Keratinocyte (primary cell): ENCODE measurements at regions not wholly inside any gene's neighbourhood (a gene's known extent, or its start where the extent isn't known, plus 50 kb on each side); places are given as distances from the start of the nearest gene placed in this dataset.

Source experiments
- DNase-seq: peaks from one replicate; pipeline ENCODE4 v3.0.0-alpha.2; 2011; ENCODE audit warnings: low read depth, missing footprints, low spot score
- FAIRE-seq: peaks from 2 replicates; lab custom pipeline; 2011; peaks lifted over from hg19 to GRCh38; lab: Jason Lieb, UNC
- H2AFZ ChIP-seq: 2 replicates; pipeline ENCODE4 v1.6.0; 2012; ENCODE audit warnings: low read length, control low read depth, inconsistent platforms; ENCODE audit not compliant: control insufficient read depth
- H3K27ac ChIP-seq: 2 replicates; pipeline ENCODE4 v1.5.1; 2011; ENCODE audit warnings: low read length; ENCODE audit not compliant: control insufficient read depth, insufficient read depth
- H3K27me3 ChIP-seq: 3 replicates; pipeline ENCODE4 v1.6.0; 2011; ENCODE audit warnings: low read length; ENCODE audit not compliant: control insufficient read depth, insufficient read depth; ENCODE audit errors: extremely low read depth
- H3K36me3 ChIP-seq, 2 experiments: 2 replicates in 1 of 2; 3 replicates in 1 of 2; pipeline ENCODE4 v1.5.1; 2011; ENCODE audit warnings: low read length in 2 of 2, mild to moderate bottlenecking in 1 of 2; ENCODE audit not compliant: control insufficient read depth in 2 of 2, insufficient read depth in 2 of 2; ENCODE audit errors: extremely low read depth in 1 of 2
- H3K4me1 ChIP-seq: 3 replicates; pipeline ENCODE4 v1.5.1; 2011; ENCODE audit warnings: low read length; ENCODE audit not compliant: control insufficient read depth, insufficient read depth; ENCODE audit errors: extremely low read depth
- H3K4me2 ChIP-seq: 3 replicates; pipeline ENCODE4 v1.6.0; 2011; ENCODE audit warnings: low read depth, low read length; ENCODE audit not compliant: control insufficient read depth, insufficient read depth; ENCODE audit errors: extremely low read depth
- H3K4me3 ChIP-seq, 3 experiments: fragments of 200-600 bp in 1 of 3; sonication (generic) in 1 of 3; 2 replicates in 2 of 3; 3 replicates in 1 of 3; pipeline ENCODE4 v1.5.1; 2011 to 2016; ENCODE audit warnings: low read length in 3 of 3, mild to moderate bottlenecking in 3 of 3, control low read depth in 2 of 3, inconsistent platforms in 1 of 3, low read depth in 1 of 3, mixed read lengths in 1 of 3, mixed run types in 1 of 3, moderate library complexity in 1 of 3; ENCODE audit not compliant: control insufficient read depth in 2 of 3, insufficient read depth in 2 of 3; ENCODE audit errors: extremely low read depth in 1 of 3
- H3K79me2 ChIP-seq: 2 replicates; pipeline ENCODE4 v1.6.0; 2012; ENCODE audit warnings: low read length; ENCODE audit not compliant: control insufficient read depth, insufficient read depth
- H3K9ac ChIP-seq: 3 replicates; pipeline ENCODE4 v1.6.0; 2011; ENCODE audit warnings: low read length; ENCODE audit not compliant: control insufficient read depth, insufficient read depth; ENCODE audit errors: extremely low read depth
- H3K9me1 ChIP-seq: 3 replicates; pipeline ENCODE4 v1.6.0; 2011; ENCODE audit warnings: low read length; ENCODE audit not compliant: control insufficient read depth, insufficient read depth; ENCODE audit errors: extremely low read depth
- H3K9me3 ChIP-seq: 2 replicates; pipeline ENCODE4 v1.5.1; 2012; ENCODE audit warnings: low read depth, low read length; ENCODE audit not compliant: control insufficient read depth
- H4K20me1 ChIP-seq: 3 replicates; pipeline ENCODE4 v1.6.0; 2011; ENCODE audit warnings: low read length; ENCODE audit not compliant: control insufficient read depth, insufficient read depth; ENCODE audit errors: extremely low read depth
- CTCF ChIP-seq, 3 experiments: IDR thresholded peaks in 1 of 3; conservative IDR thresholded peaks in 1 of 3; optimal IDR thresholded peaks in 1 of 3; 2 replicates in 2 of 3; 3 replicates in 1 of 3; pipeline versions ENCODE3 to v1.5.1; 2011; ENCODE audit warnings: low read length in 3 of 3, mild to moderate bottlenecking in 3 of 3, moderate library complexity in 2 of 3, control low read depth in 1 of 3, inconsistent platforms in 1 of 3; ENCODE audit not compliant: insufficient read depth in 2 of 3; ENCODE audit errors: extremely low read depth in 1 of 3
- EZH2 ChIP-seq: IDR thresholded peaks from one replicate; pipeline ENCODE4 v1.6.1; 2012; ENCODE audit warnings: inconsistent platforms, mild to moderate bottlenecking, low read length, moderate library complexity
- dilution Hi-C: fragments of 300-500 bp; cut with MboI; formaldehyde crosslinking; loops from one replicate; pipeline ENCODE4 v1.7.0; 2020; ENCODE audit warnings: low sequenced_read_pairs; ENCODE audit not compliant: extremely low pct_ligation_motif_present

GRCh38 chr21:35783721-35784120 lies 276.6 kb downstream of the SETD4 start:
- DNase-seq (no peak), FAIRE-seq (no peak)
- Histone ChIP-seq H3K27ac (no peak overlapping the region), H4K20me1 (no peaks in the 10 kb centered on the region), H3K9me1 (no peaks in the 10 kb centered on the region), H3K9ac (no peak overlapping the region), H3K4me1 (no peaks in the 10 kb centered on the region), H3K4me3 (no peak overlapping the region), H3K27me3 (peaks cover 6% of the 10 kb centered on the region), H3K79me2 (no peaks in the 10 kb centered on the region), H3K9me3 (no peaks in the 10 kb centered on the region), H3K4me2 (no peak overlapping the region), H2AFZ (no peak overlapping the region), H3K36me3 (no peaks in the 10 kb centered on the region)
- dilution Hi-C loops = no loop called here
- no peak for TF ChIP-seq EZH2

- H3K79me2 ChIP-seq = no peaks in the 10 kb centered on the region
- TF ChIP-seq EZH2 = no peak
- TF ChIP-seq CTCF (optimal IDR thresholded peaks at IDR 0.05 in 1 of 3, IDR thresholded peaks at IDR 0.05 in 1 of 3, conservative IDR thresholded peaks at IDR 0.05 in 1 of 3; ENCODE audit: extremely low read depth in 1 of 3, insufficient read depth in 2 of 3, low read length in 3 of 3) = no peak
- peaks cover 6% of the 10 kb centered on the region for H3K27me3 ChIP-seq
- H3K4me3 ChIP-seq = no peak overlapping the region
- no peaks in the 10 kb centered on the region for H3K36me3 ChIP-seq
- H3K9me3 ChIP-seq = no peaks in the 10 kb centered on the region
- H3K4me1 ChIP-seq = no peaks in the 10 kb centered on the region
- H3K27ac ChIP-seq = no peak overlapping the region
- DNase-seq (no peak), FAIRE-seq (no peak)
- H3K9ac ChIP-seq = no peak overlapping the region
- H2AFZ ChIP-seq = no peak overlapping the region
- H4K20me1 ChIP-seq = no peaks in the 10 kb centered on the region
- H3K9me1 ChIP-seq = no peaks in the 10 kb centered on the region
- H3K4me2 ChIP-seq = no peak overlapping the region
- dilution Hi-C loops = no loop called here
These were observed 277.7 kb downstream of the SETD4 start for GRCh38 chr21:35782667-35783066.

- H3K4me2 ChIP-seq = no peak overlapping the region
- no peaks in the 10 kb centered on the region for H4K20me1 ChIP-seq
- FAIRE-seq (no peak), DNase-seq (no peak)
- H3K36me3 ChIP-seq = no peaks in the 10 kb centered on the region
- H2AFZ ChIP-seq = no peak overlapping the region
- TF ChIP-seq EZH2 (no peak), CTCF (optimal IDR thresholded peaks at IDR 0.05 in 1 of 3, IDR thresholded peaks at IDR 0.05 in 1 of 3, conservative IDR thresholded peaks at IDR 0.05 in 1 of 3; ENCODE audit: extremely low read depth in 1 of 3, insufficient read depth in 2 of 3, low read length in 3 of 3) (no peak)
- H3K4me1 ChIP-seq = peaks cover 7% of the 10 kb centered on the region
- no peaks in the 10 kb centered on the region for H3K9me1 ChIP-seq
- H3K27ac ChIP-seq = no peak overlapping the region
- no peaks in the 10 kb centered on the region for H3K79me2 ChIP-seq
- H3K9me3 ChIP-seq = no peaks in the 10 kb centered on the region
- peaks cover 6% of the 10 kb centered on the region for H3K27me3 ChIP-seq
- no peak overlapping the region for H3K9ac ChIP-seq
- dilution Hi-C loops = no loop called here
- no peak overlapping the region for H3K4me3 ChIP-seq
These were observed 279.3 kb downstream of the SETD4 start for GRCh38 chr21:35780983-35781382.
